ENCODE measurements at regions not wholly inside any gene's neighbourhood (a gene's known extent, or its start where the extent isn't known, plus 50 kb on each side); places are given as distances from the start of the nearest gene placed in this dataset.

- no peak for TF ChIP-seq CTCF (IDR thresholded peaks at IDR 0.05)
- no peak for TF ChIP-seq POLR2A (IDR thresholded peaks at IDR 0.05)
Observed at GRCh38 chr11:43579919-43580276, 100.6 kb upstream of the HSD17B12 start.
